Uterus (tissue), 2 donors: ENCODE measurements at regions not wholly inside any gene's neighbourhood (a gene's known extent, or its start where the extent isn't known, plus 50 kb on each side); places are given as distances from the start of the nearest gene placed in this dataset.
"Not testable (repeated sequence)": the region's sequence is repeated elsewhere in the genome, so short reads cannot be mapped to it uniquely, and the experiment has no call there.

Experiments used
- POLR2A ChIP-seq, 2 donors: fragments of 450-650 bp; IDR thresholded peaks; one replicate each; pipeline ENCODE4 v1.6.1; 2016; ENCODE audit warnings: antibody characterized with exemption in 2 of 2, mild to moderate bottlenecking in 1 of 2, moderate library complexity in 1 of 2
- TF ChIP-seq, protein P1 (sequence below), 4 experiments: fragments of 200-600 bp in 2 of 4; fragments of 450-650 bp in 2 of 4; sonication (generic) in 2 of 4; IDR thresholded peaks; one replicate each; pipeline ENCODE4 v1.5.1; 2016 to 2019; ENCODE audit warnings: antibody characterized with exemption in 4 of 4, mild to moderate bottlenecking in 2 of 4, moderate library complexity in 1 of 4

- TF ChIP-seq, protein P1, sequence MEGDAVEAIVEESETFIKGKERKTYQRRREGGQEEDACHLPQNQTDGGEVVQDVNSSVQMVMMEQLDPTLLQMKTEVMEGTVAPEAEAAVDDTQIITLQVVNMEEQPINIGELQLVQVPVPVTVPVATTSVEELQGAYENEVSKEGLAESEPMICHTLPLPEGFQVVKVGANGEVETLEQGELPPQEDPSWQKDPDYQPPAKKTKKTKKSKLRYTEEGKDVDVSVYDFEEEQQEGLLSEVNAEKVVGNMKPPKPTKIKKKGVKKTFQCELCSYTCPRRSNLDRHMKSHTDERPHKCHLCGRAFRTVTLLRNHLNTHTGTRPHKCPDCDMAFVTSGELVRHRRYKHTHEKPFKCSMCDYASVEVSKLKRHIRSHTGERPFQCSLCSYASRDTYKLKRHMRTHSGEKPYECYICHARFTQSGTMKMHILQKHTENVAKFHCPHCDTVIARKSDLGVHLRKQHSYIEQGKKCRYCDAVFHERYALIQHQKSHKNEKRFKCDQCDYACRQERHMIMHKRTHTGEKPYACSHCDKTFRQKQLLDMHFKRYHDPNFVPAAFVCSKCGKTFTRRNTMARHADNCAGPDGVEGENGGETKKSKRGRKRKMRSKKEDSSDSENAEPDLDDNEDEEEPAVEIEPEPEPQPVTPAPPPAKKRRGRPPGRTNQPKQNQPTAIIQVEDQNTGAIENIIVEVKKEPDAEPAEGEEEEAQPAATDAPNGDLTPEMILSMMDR (IDR thresholded peaks at IDR 0.05) = not testable (repeated sequence)
- not testable (repeated sequence) for TF ChIP-seq POLR2A (IDR thresholded peaks at IDR 0.05)
Observed at GRCh38 chr4:84101653-84102625, 397.2 kb downstream of the NKX6-1 start.
